GM23338 (cell line): ENCODE measurements at regions not wholly inside any gene's neighbourhood (a gene's known extent, or its start where the extent isn't known, plus 50 kb on each side); places are given as distances from the start of the nearest gene placed in this dataset.

Experiments
- ATAC-seq: fragments of 200-7000 bp; cut with Tn5 transposase; 3 replicates; pipeline ENCODE4 v1.9.1; 2020
- DNase-seq: peaks from one replicate; pipeline ENCODE4 v3.0.0-alpha.2; 2015; ENCODE audit warnings: low spot score
- H2AFZ ChIP-seq: fragments of 200-600 bp; sonication (generic); 2 replicates; pipeline ENCODE4 v1.8.0; 2016; ENCODE audit warnings: antibody characterized with exemption, mild to moderate bottlenecking, moderate library complexity
- H3F3A ChIP-seq: fragments of 200-600 bp; sonication (generic); replicated peaks from 2 replicates; pipeline ENCODE4 v1.8.0; 2017; ENCODE audit warnings: antibody characterized with exemption, mixed run types, low read depth
- H3K27ac ChIP-seq: fragments of 200-600 bp; sonication (generic); 2 replicates; pipeline ENCODE4 v1.6.1; 2016; ENCODE audit warnings: low read depth
- H3K27me3 ChIP-seq: fragments of 200-600 bp; sonication (generic); 2 replicates; pipeline ENCODE4 v1.8.0; 2016; ENCODE audit warnings: mild to moderate bottlenecking, mixed run types, moderate library complexity; ENCODE audit not compliant: insufficient read depth
- H3K36me3 ChIP-seq: fragments of 200-600 bp; sonication (generic); 2 replicates; pipeline ENCODE4 v1.8.0; 2016; ENCODE audit warnings: mild to moderate bottlenecking; ENCODE audit not compliant: insufficient read depth
- H3K4me1 ChIP-seq: fragments of 200-600 bp; sonication (generic); 2 replicates; pipeline ENCODE4 v1.8.0; 2016; ENCODE audit warnings: mild to moderate bottlenecking, moderate library complexity; ENCODE audit not compliant: insufficient read depth
- H3K4me2 ChIP-seq: fragments of 200-600 bp; sonication (generic); 2 replicates; pipeline ENCODE4 v1.7.1; 2017; ENCODE audit warnings: mixed run types
- H3K4me3 ChIP-seq: fragments of 200-600 bp; sonication (generic); 2 replicates; pipeline ENCODE4 v1.6.1; 2016; ENCODE audit warnings: mixed run types
- H3K79me2 ChIP-seq: fragments of 200-600 bp; sonication (generic); replicated peaks from 2 replicates; pipeline ENCODE4 v1.8.0; 2017; ENCODE audit warnings: mild to moderate bottlenecking; ENCODE audit not compliant: insufficient read depth
- H3K9me2 ChIP-seq: fragments of 200-600 bp; sonication (generic); 2 replicates; pipeline ENCODE4 v1.8.0; 2017; ENCODE audit not compliant: insufficient read depth
- H4K20me1 ChIP-seq: fragments of 200-600 bp; sonication (generic); replicated peaks from 2 replicates; pipeline ENCODE4 v1.8.0; 2017; ENCODE audit warnings: mild to moderate bottlenecking; ENCODE audit not compliant: insufficient read depth
- H3K27ac Mint-ChIP-seq: 2 replicates; pipeline ENCODE4 v1.8.0; 2020; ENCODE audit warnings: inconsistent platforms, mild to moderate bottlenecking, moderate library complexity, mixed read lengths
- H3K27me3 Mint-ChIP-seq: 3 replicates; pipeline ENCODE4 v1.8.0; 2022; ENCODE audit warnings: low read depth, mild to moderate bottlenecking, moderate library complexity, mixed read lengths, inconsistent platforms; ENCODE audit not compliant: insufficient read depth, poor library complexity
- H3K36me3 Mint-ChIP-seq: 3 replicates; pipeline ENCODE4 v1.8.0; 2021; ENCODE audit warnings: low read depth, mild to moderate bottlenecking, inconsistent platforms, moderate library complexity, mixed read lengths
- H3K4me1 Mint-ChIP-seq: 3 replicates; pipeline ENCODE4 v1.8.0; 2020; ENCODE audit warnings: mild to moderate bottlenecking, inconsistent platforms, mixed read lengths
- H3K4me3 Mint-ChIP-seq: 3 replicates; pipeline ENCODE4 v1.8.0; 2021; ENCODE audit warnings: moderate library complexity, mild to moderate bottlenecking, inconsistent platforms, mixed read lengths
- H3K9me3 Mint-ChIP-seq: 3 replicates; pipeline ENCODE4 v1.8.0; 2020; ENCODE audit warnings: moderate library complexity, mild to moderate bottlenecking, inconsistent platforms, mixed read lengths
- CREB1 ChIP-seq: fragments of 250-450 bp; sonication (Bioruptor Pico); IDR thresholded peaks from 2 replicates; pipeline ENCODE4 v1.5.0; 2020; ENCODE audit warnings: low read depth, mild to moderate bottlenecking, moderate library complexity
- ETS1 ChIP-seq: IDR thresholded peaks from 2 replicates; pipeline ENCODE4 v1.6.1; 2016; ENCODE audit warnings: antibody characterized with exemption
- EZH2 ChIP-seq: fragments of 200-600 bp; sonication (generic); IDR thresholded peaks from one replicate; pipeline ENCODE4 v1.8.0; 2017; ENCODE audit warnings: antibody characterized with exemption, mild to moderate bottlenecking, low read depth; ENCODE audit not compliant: unreplicated experiment
- EZH2phosphoT487 ChIP-seq: fragments of 200-600 bp; sonication (generic); IDR thresholded peaks from one replicate; pipeline ENCODE4 v1.8.1; 2018; ENCODE audit warnings: antibody characterized with exemption; ENCODE audit not compliant: unreplicated experiment
- JUNB ChIP-seq: IDR thresholded peaks from one replicate; pipeline ENCODE4 v1.6.1; 2016; ENCODE audit warnings: antibody characterized with exemption; ENCODE audit not compliant: unreplicated experiment
- NANOG ChIP-seq: IDR thresholded peaks from 2 replicates; pipeline ENCODE4 v1.6.1; 2016; ENCODE audit warnings: antibody characterized with exemption, borderline replicate concordance
- POLR2AphosphoS5 ChIP-seq: IDR thresholded peaks from 2 replicates; pipeline ENCODE4 v1.6.1; 2016; ENCODE audit warnings: antibody characterized with exemption, low read depth
- REST ChIP-seq: IDR thresholded peaks from one replicate; pipeline ENCODE4 v1.6.1; 2018; ENCODE audit warnings: antibody characterized with exemption; ENCODE audit not compliant: unreplicated experiment
- STAT1 ChIP-seq: IDR thresholded peaks from one replicate; pipeline ENCODE4 v1.6.1; 2016; ENCODE audit warnings: antibody characterized with exemption; ENCODE audit not compliant: unreplicated experiment
- ZNF114 ChIP-seq: fragments of 250-450 bp; sonication (Bioruptor Pico); IDR thresholded peaks from 2 replicates; pipeline ENCODE4 v1.5.0; 2020; ENCODE audit warnings: mild to moderate bottlenecking, moderate library complexity
- ZNF331 ChIP-seq: fragments of 250-450 bp; sonication (Bioruptor Pico); IDR thresholded peaks from 2 replicates; pipeline ENCODE4 v1.5.0; 2020; ENCODE audit warnings: low read depth, mild to moderate bottlenecking, moderate library complexity
- ZNF462 ChIP-seq: fragments of 250-450 bp; sonication (Bioruptor Pico); IDR thresholded peaks from 2 replicates; pipeline ENCODE4 v1.5.0; 2020; ENCODE audit warnings: mild to moderate bottlenecking, moderate library complexity
- TF ChIP-seq, protein P1 (sequence below), 2 experiments: fragments of 200-600 bp in 1 of 2; sonication (generic) in 1 of 2; conservative IDR thresholded peaks; 2 replicates each; pipeline versions ENCODE4 v1.5.1 to v1.6.1; 2016 to 2017; ENCODE audit warnings: antibody characterized with exemption in 2 of 2, low read depth in 2 of 2, mild to moderate bottlenecking in 2 of 2, moderate library complexity in 1 of 2

- peak overlapping the region; percentile 40; the same call in 1 of the 2 replicates for H3K4me2 ChIP-seq
Measured at GRCh38 chr2:74735009-74735408, 81.0 kb downstream of the SEMA4F start.

More at GRCh38 chr2:74735009-74735408, 81.0 kb downstream of the SEMA4F start:
- TF ChIP-seq NANOG (no peak), POLR2AphosphoS5 (no peak), CREB1 (CRISPR knock-in tag) (no peak), ZNF462 (CRISPR knock-in tag) (no peak), ETS1 (no peak), EZH2 (no peak), ZNF331 (CRISPR knock-in tag) (no peak), ZNF114 (CRISPR knock-in tag) (no peak), REST (no peak), STAT1 (no peak), JUNB (no peak), EZH2phosphoT487 (no peak)
- TF ChIP-seq, protein P1, sequence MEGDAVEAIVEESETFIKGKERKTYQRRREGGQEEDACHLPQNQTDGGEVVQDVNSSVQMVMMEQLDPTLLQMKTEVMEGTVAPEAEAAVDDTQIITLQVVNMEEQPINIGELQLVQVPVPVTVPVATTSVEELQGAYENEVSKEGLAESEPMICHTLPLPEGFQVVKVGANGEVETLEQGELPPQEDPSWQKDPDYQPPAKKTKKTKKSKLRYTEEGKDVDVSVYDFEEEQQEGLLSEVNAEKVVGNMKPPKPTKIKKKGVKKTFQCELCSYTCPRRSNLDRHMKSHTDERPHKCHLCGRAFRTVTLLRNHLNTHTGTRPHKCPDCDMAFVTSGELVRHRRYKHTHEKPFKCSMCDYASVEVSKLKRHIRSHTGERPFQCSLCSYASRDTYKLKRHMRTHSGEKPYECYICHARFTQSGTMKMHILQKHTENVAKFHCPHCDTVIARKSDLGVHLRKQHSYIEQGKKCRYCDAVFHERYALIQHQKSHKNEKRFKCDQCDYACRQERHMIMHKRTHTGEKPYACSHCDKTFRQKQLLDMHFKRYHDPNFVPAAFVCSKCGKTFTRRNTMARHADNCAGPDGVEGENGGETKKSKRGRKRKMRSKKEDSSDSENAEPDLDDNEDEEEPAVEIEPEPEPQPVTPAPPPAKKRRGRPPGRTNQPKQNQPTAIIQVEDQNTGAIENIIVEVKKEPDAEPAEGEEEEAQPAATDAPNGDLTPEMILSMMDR (conservative IDR thresholded peaks at IDR 0.05; ENCODE audit: low read depth in 2 of 2) = no peak
- ATAC-seq = peak; percentile 38; the same call in 1 of the 3 replicates
- Histone ChIP-seq H3K4me3 (no peak overlapping the region), H4K20me1 (no peaks in the 10 kb centered on the region), H2AFZ (peak overlapping the region; percentile 0; the same call in 1 of the 2 replicates), H3K27me3 (no peaks in the 10 kb centered on the region), H3K79me2 (no peaks in the 10 kb centered on the region), H3K9me2 (no peaks in the 10 kb centered on the region; the same call in 1 of the 2 replicates), H3K27ac (no peak overlapping the region), H3K4me1 (peaks cover 21% of the 10 kb centered on the region), H3K36me3 (no peaks in the 10 kb centered on the region), H3F3A (no peaks in the 10 kb centered on the region)
- peak overlapping the region; percentile 91 for H3K27ac Mint-ChIP-seq
- peaks cover 34% of the 10 kb centered on the region for H3K4me1 Mint-ChIP-seq
- H3K27me3 Mint-ChIP-seq = no peaks in the 10 kb centered on the region
- H3K36me3 Mint-ChIP-seq = peaks cover 13% of the 10 kb centered on the region
- H3K4me3 Mint-ChIP-seq = no peak overlapping the region
- no peak for DNase-seq
- peaks cover 12% of the 10 kb centered on the region; the same call in 2 of the 3 replicates for H3K9me3 Mint-ChIP-seq
